ENCODE measurements at regions not wholly inside any gene's neighbourhood (a gene's known extent, or its start where the extent isn't known, plus 50 kb on each side); places are given as distances from the start of the nearest gene placed in this dataset.

GRCh38 chr10:43913676-43914235 lies 265.1 kb upstream of the ZNF32 start:
- TF ChIP-seq CTCF (IDR thresholded peaks at IDR 0.05; ENCODE audit: borderline replicate concordance, extremely low read depth, low read length, poor library complexity, severe bottlenecking): no peak
- TF ChIP-seq EZH2 (IDR thresholded peaks at IDR 0.05; ENCODE audit: borderline replicate concordance, low read depth, low read length, severe bottlenecking): no peak
